Thoracic aorta (tissue), 2 donors: ENCODE measurements at regions not wholly inside any gene's neighbourhood (a gene's known extent, or its start where the extent isn't known, plus 50 kb on each side); places are given as distances from the start of the nearest gene placed in this dataset.

Experiments used
- ATAC-seq: fragments of 150-250 bp; one replicate; pipeline ENCODE4 v1.8.0; 2017; ENCODE audit warnings: low read depth; ENCODE audit not compliant: insufficient number of reproducible peaks, low FRiP score
- DNase-seq: peaks from one replicate; pipeline ENCODE4 v3.0.0-alpha.2; 2020; ENCODE audit warnings: low spot score
- H3K27ac ChIP-seq, 2 donors: fragments of 200-600 bp; sonication (generic); 1 replicate in 1 of 2; 2 replicates in 1 of 2; pipeline ENCODE4 v1.5.1; 2016; ENCODE audit warnings: mild to moderate bottlenecking in 2 of 2, moderate library complexity in 2 of 2
- H3K27me3 ChIP-seq: fragments of 200-600 bp; sonication (generic); replicated peaks from 2 replicates; pipeline ENCODE4 v1.6.0; 2016; ENCODE audit warnings: mild to moderate bottlenecking; ENCODE audit not compliant: insufficient read depth
- H3K36me3 ChIP-seq: fragments of 200-600 bp; sonication (generic); one replicate; pipeline ENCODE4 v1.5.1; 2016
- H3K4me1 ChIP-seq, 2 donors: fragments of 200-600 bp; sonication (generic); 1 replicate in 1 of 2; 2 replicates in 1 of 2; pipeline versions ENCODE4 v1.5.1 to v1.6.0; 2016; ENCODE audit warnings: low read depth in 2 of 2, mild to moderate bottlenecking in 1 of 2; ENCODE audit not compliant: control insufficient read depth in 1 of 2
- H3K4me3 ChIP-seq: fragments of 200-600 bp; sonication (generic); 2 replicates; pipeline ENCODE4 v1.5.1; 2016; ENCODE audit warnings: mild to moderate bottlenecking
- H3K9me3 ChIP-seq: fragments of 200-600 bp; sonication (generic); 2 replicates; pipeline ENCODE4 v1.5.1; 2016
- CTCF ChIP-seq: fragments of 200-600 bp; sonication (generic); IDR thresholded peaks from one replicate; pipeline ENCODE4 v1.5.1; 2019; ENCODE audit warnings: antibody characterized with exemption

GRCh38 chr4:181960384-181960783, 282.8 kb upstream of the TENM3 start:
- H3K4me1 ChIP-seq, result peaks cover 0 to 14% of the 10 kb centered on the region in 2 donors
- no peak overlapping the region for H3K4me3 ChIP-seq
- ATAC-seq (no peak), DNase-seq (no peak)
- H3K27me3 ChIP-seq, result no peaks in the 10 kb centered on the region
- H3K27ac ChIP-seq, result no peak overlapping the region
- no peaks in the 10 kb centered on the region for H3K36me3 ChIP-seq
- no peak for TF ChIP-seq CTCF
- H3K9me3 ChIP-seq, result no peaks in the 10 kb centered on the region

- no peaks in the 10 kb centered on the region for H3K9me3 ChIP-seq
- ATAC-seq, result no peak
- H3K4me1 ChIP-seq, result peaks cover 0 to 4% of the 10 kb centered on the region in 2 donors
- no peak overlapping the region for H3K4me3 ChIP-seq
- no peak for DNase-seq
- no peaks in the 10 kb centered on the region for H3K36me3 ChIP-seq
- TF ChIP-seq CTCF, result no peak
- H3K27ac ChIP-seq, result no peak overlapping the region
- H3K27me3 ChIP-seq, result no peaks in the 10 kb centered on the region
These were observed 280.9 kb upstream of the TENM3 start for GRCh38 chr4:181962321-181962720.

GRCh38 chr4:181964731-181965130, 278.5 kb upstream of the TENM3 start:
- DNase-seq (no peak), ATAC-seq (no peak)
- Histone ChIP-seq H3K27ac (no peak overlapping the region), H3K36me3 (no peaks in the 10 kb centered on the region), H3K9me3 (no peaks in the 10 kb centered on the region), H3K4me1 (no peaks in the 10 kb centered on the region), H3K27me3 (no peaks in the 10 kb centered on the region), H3K4me3 (no peak overlapping the region)
- TF ChIP-seq CTCF, result no peak

GRCh38 chr4:181966104-181966551, 277.1 kb upstream of the TENM3 start:
- ATAC-seq (no peak), DNase-seq (no peak)
- H3K36me3 ChIP-seq, result no peaks in the 10 kb centered on the region
- H3K27me3 ChIP-seq, result no peaks in the 10 kb centered on the region
- H3K9me3 ChIP-seq, result no peaks in the 10 kb centered on the region
- no peak overlapping the region for H3K4me3 ChIP-seq
- H3K4me1 ChIP-seq, result no peaks in the 10 kb centered on the region
- no peak overlapping the region for H3K27ac ChIP-seq
- no peak for TF ChIP-seq CTCF

GRCh38 chr4:181967401-181967800, 275.8 kb upstream of the TENM3 start:
- Histone ChIP-seq H3K36me3 (no peaks in the 10 kb centered on the region), H3K4me3 (no peak overlapping the region), H3K9me3 (no peaks in the 10 kb centered on the region), H3K27me3 (no peaks in the 10 kb centered on the region), H3K4me1 (no peaks in the 10 kb centered on the region), H3K27ac (no peak overlapping the region)
- no peak for TF ChIP-seq CTCF
- ATAC-seq, result no peak
- no peak for DNase-seq
